ENCODE measurements at regions not wholly inside any gene's neighbourhood (a gene's known extent, or its start where the extent isn't known, plus 50 kb on each side); places are given as distances from the start of the nearest gene placed in this dataset.
"Not testable (repeated sequence)": the region's sequence is repeated elsewhere in the genome, so short reads cannot be mapped to it uniquely, and the experiment has no call there.

DNA sequence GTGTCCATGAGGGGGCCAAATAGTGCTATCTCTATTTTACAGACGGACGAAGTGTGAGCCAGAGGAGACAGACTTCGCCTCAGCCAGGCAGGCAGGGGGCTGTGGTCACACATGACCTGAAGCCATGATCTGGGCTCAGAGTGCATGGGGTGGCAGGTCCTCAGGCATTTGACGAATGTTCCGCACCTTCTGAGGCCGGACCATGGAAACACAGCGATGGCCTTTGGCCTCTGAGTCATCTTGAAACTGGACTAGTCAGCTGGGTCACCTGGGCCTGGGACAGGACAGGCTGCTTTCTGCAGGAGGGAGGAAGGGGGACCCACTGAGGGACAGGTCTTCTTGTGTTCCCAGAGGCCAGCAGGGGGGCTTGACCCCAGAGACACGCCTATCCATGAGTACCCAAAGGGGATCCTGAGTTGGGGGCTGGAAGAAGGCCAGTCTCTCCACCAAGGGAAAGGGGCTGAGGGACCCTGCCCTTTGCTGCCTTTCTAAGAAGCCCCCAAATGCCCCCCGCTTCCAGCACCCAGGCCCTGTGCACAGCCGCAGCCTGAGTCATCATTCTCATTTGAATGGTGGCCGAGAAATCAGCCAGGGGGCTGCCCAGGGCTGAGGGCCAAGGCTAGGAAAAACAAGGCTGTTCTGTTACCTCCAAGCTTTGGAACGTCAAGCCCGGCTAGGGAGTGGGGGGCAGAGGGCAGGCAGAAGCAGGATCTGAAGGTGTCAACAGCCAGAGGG, 142.9 kb downstream of the GTF2IRD2B start:
- TF ChIP-seq, protein P1, sequence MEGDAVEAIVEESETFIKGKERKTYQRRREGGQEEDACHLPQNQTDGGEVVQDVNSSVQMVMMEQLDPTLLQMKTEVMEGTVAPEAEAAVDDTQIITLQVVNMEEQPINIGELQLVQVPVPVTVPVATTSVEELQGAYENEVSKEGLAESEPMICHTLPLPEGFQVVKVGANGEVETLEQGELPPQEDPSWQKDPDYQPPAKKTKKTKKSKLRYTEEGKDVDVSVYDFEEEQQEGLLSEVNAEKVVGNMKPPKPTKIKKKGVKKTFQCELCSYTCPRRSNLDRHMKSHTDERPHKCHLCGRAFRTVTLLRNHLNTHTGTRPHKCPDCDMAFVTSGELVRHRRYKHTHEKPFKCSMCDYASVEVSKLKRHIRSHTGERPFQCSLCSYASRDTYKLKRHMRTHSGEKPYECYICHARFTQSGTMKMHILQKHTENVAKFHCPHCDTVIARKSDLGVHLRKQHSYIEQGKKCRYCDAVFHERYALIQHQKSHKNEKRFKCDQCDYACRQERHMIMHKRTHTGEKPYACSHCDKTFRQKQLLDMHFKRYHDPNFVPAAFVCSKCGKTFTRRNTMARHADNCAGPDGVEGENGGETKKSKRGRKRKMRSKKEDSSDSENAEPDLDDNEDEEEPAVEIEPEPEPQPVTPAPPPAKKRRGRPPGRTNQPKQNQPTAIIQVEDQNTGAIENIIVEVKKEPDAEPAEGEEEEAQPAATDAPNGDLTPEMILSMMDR (IDR thresholded peaks at IDR 0.05), result not testable (repeated sequence)
- not testable (repeated sequence) for TF ChIP-seq POLR2A (IDR thresholded peaks at IDR 0.05)
